CD1c-positive myeloid dendritic cell (primary cell): ENCODE measurements at regions not wholly inside any gene's neighbourhood (a gene's known extent, or its start where the extent isn't known, plus 50 kb on each side); places are given as distances from the start of the nearest gene placed in this dataset.
A peak's percentile ranks its signal among the peaks of the same experiment; 100 is the strongest.

Experiments used
- DNase-seq: peaks from one replicate; pipeline ENCODE4 v3.0.0-alpha.2; 2016; ENCODE audit errors: extremely low spot score

DNA sequence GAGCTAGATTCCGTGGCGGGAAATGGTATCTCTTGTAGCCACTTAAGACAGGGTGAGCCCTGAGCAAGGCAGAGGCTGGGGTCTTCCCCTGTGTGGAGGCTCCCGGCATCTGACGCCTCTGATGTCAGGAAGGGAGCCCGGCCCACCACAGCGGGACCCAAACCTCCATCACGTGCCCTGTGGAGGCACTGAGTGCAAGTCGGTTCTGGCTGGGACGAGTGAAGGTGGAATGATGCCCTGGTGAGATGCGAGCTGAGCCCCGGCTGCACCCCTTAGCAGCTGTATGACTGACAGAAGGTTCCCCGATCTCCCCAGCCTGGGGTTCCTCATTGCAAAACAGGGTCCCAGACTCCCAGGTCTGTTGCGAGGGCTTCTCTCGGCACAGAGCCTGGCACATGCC is 187.4 kb upstream of the TNRC6C start:
- DNase-seq: no peak

DNA sequence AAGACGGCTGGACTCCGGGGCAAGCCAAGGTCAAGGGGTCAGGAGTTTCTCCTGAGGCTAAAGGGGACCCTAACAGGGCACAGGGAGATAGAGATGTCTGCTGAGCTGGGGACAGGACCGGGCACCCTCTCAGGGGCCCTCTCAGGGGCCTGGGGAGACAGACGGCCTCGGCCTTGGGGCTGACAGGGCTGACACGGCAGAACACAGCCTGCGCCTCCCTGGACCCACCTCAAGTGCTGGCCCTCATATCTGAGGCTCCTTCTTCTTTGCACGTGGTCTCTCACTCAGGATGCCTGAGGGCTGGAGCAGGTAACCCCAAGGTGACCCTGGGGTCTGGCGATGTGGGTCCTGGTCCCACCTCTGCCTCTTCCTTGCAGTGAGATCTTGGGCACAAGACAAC is 186.9 kb upstream of the TNRC6C start:
- DNase-seq: no peak

DNA sequence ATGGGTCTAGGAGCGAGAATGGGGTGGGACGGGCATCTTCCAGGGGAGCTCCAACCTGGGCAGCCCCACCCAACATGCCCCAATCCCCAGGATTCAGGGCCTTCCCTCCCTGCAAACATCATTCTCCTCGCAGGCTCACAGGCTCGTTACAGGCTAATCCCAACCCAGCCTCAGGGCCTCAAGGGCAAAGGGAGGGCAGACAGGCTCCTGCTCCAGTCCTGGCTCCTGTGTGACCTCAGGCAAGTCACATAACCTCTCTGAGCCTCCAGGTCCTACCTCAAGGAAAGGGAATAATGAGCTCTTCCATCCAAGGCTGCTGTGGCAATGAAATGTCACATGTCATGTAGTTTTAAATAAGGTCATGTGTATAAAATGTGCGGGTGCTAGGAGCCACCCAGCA is 186.5 kb upstream of the TNRC6C start:
- no peak for DNase-seq

DNA sequence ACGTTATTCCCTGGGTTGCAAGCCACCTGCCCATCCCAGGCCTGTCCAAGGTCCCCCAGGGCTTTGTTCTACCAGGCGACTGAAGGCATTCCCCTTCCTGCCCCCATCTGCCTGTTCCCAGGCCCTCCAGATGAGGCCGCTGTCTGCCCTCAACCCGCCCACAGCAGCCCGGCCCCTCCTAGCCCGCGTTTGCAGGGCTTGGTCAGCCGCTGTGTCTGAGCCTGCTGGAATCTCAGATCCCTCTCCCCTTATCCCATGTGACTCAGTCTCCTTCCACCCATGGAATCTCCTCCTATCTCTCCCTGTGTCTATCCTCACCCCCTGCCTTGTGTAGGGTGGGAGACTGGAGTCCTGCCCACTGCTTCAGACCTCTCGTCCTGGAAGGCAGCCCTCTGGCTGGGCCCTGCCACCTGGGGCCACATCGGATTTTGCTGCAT is 186.0 kb upstream of the TNRC6C start:
- peak; percentile 72 for DNase-seq

DNA sequence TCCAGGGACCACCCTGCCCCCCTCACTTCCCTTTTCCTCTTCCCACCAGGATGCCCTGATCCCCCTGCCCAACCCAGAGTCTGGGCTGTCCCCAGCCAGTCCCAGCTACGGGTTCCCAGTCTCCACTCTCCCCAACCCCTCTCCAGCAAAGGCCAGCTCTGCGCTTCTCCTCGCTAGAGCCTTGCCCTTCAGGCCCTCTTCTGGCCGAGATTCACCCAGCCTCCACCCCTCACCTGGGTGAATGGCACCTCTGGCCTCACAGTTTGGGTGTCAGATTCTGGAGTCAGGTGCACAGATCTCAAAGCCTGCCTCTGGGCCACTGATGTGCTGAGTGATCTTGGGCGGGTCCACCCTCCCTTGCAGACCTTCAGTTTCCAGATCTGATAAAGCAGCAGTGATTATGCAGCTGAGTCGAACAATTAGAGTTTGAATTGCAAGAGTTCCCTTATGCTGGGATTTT is 185.6 kb upstream of the TNRC6C start:
- DNase-seq: no peak

DNA sequence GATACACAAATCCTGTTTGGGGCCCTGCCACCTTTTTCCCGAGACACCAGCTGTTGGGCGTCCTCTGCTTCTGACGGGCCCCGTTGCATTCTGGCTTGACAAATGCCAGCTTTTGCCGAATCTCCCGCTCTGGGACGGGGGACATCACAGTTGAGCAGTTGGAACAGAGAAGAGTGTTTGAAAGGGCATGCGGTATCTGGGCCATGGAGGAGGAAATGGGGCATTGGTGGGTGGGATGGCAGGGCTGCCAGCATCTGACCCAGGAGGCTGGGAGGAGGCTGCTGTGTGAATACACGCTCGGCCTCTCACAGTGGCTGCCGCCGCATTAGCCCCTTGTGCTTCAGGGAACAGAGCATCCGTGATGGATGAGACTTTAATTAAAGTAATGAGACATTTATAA is 184.3 kb upstream of the TNRC6C start:
- DNase-seq: no peak

DNA sequence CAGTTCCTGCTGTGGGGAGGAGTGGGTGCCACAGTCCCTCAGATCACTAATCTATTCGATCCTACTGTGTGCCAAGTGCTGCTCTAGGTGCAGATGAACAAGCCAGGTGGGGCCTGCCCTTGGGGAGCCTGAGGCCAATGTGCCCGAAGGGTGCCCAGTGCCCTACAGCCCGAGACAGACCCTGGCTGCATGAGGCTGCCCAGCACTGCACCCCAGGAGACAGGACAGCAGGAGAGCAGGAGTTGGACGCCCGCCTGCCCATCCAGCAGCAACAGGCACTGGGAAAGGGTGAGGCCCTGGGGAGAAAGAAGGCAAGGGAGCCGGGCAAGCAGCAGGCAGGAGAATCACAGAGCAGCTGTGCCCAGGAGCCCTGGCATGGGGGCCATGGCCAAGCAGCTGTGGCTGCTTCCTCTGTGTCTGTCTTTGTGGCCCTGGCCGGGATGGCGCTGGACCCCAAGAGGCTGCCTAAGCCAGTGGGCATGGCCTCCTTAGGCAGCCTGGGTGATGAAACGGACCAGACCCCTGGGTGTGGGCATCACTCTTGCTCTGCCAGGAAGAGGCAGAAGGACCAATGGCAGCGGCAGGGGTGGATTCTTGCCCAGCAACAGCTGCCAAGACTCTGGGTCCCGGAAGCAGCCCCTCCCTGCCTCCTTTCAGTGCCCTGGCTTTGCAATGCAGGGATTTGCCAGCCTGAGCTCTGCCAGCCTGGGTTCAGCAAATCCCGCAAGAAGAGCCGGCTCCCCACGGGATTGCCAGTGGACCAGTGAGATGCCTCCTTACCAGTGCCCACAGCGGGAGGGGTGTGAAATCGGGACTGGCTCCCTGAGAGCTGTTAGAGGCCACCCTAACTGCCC is 179.6 kb upstream of the TNRC6C start:
- no peak for DNase-seq

DNA sequence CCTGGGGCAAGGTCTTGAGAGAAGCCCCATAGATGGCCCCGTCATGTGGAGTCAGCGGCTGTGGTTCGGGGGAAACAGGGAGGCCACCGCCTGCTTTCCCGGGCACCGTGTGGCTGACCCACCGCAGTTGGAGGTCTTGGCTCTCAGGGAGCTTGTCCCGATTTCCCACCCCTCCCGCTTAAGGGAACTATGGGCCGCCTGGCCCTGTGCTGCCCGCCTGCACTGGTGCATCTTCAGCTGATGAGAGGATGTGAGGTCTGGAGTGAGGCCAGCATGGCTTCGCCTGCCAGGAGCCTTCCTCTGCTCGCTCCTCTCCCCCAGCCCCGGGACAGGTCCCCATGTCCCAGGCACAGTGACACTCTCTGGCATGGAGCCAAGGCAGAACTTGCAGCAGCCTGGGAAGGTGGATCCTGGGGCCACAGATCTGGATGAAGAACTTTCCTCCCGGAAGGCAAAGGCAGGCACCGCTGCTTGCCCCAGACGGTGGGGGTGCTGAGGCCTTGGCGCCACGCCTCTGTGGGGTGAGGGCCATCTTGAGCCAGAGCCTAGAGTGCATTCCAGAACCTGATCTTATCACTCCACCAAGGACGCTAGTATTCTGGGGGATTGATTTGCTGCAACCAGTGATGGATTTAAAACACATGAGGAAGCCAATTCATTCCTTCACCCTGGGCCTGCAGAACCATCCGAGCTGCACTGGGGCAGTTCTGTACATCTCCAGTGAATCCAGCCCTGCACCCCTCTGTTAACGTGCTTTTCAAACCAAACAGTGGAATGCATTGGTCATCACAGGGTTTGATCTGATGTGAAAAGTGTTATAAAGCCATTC is 178.6 kb upstream of the TNRC6C start:
- no peak for DNase-seq

DNA sequence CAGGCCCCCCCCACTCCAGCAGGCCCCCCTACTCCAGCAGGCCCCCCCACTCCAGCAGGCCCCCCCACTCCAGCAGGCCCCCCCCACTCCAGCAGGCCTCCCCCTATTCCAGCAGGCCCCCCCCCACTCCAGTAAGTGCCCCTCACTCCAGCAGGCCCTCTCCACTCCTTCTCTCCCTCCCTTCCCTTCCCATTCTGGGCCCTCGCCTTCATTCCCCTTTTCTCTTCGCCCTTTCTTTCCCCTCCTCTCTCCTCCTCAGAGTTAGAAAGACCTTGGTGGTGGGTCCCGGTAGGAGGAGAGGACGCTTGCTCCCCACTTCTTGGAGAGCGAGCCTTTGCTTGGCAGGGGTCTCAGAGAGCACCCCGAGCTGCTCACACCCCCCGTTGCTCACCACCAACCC is 177.0 kb upstream of the TNRC6C start:
- DNase-seq: no peak

DNA sequence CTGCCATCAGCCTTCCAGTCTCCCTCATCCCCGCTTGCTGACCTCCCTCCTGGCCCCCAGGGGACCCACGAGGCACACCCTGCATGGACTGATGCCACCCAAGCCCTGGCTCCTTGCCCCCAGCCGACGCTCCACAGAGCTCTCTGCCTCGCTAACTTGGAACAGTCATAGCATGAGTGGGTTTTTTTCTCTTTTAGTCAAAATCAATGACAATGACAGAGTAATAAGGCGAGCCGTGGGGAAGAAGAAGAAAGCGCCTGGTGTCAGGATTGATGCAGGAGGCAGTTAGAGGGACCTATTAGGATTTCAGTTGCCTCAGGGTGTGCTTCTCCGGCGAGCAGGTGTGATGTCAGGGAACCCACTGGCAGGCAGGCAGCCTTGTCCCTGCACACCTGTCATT is 176.3 kb upstream of the TNRC6C start:
- no peak for DNase-seq

DNA sequence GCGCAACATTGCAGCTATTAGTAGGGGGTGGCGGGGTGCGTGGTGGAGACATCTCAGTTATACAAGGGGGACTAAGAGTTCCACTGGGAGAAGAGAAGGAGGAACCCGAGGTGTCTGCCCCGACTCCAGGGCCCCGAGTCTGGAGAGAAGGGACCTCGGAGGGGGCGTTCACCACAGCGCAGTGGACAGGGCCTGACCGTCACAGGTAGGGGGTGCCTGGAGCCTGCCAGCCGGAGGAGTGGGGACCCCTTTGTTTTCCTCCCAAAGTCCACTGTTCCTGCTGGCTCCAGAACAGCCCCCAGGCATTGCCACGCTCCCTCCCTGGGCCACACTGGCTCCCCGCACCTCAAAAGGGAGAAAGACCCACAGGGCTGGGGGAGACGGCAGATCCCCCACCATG is 175.9 kb upstream of the TNRC6C start:
- DNase-seq: no peak

DNA sequence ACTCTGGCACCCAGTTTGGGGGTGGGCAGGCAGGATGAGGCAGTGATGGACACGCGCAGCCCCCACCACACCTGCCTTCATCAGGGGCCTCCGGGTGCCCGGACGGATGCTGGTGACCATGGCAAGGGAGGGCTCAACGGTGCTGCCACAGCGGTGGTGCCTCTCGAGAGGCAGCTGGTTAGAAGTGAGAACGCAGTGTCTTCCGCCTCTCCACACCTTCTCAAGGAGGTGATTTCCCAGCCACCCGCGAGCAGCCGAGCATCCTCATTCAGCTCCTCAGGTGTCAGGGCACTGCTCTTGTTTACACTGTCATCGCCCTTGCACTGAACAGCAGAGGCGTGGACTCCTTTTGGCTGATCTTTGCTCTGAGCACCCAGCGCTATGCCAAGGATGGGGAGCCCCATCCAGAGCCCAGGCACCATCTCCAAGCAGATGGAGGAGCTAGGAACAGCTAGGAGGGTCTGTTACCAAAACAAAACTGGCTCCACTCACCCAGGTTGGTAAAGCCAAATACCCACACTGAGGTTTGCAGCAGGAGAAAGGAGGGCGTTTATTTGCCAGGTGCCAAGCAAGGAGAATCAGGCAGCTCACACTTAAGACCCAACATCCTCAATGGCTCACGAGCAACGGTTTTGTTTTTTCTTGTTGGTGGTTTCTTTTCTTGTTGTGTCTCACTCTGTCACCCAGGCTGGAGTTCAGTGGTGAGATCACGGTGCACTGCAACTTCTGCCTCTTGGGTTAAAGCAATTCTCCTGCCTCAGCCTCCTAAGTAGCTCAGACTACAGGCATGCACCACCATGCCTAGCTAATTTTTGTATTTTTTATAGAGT is 174.3 kb upstream of the TNRC6C start:
- peak; percentile 17 for DNase-seq

DNA sequence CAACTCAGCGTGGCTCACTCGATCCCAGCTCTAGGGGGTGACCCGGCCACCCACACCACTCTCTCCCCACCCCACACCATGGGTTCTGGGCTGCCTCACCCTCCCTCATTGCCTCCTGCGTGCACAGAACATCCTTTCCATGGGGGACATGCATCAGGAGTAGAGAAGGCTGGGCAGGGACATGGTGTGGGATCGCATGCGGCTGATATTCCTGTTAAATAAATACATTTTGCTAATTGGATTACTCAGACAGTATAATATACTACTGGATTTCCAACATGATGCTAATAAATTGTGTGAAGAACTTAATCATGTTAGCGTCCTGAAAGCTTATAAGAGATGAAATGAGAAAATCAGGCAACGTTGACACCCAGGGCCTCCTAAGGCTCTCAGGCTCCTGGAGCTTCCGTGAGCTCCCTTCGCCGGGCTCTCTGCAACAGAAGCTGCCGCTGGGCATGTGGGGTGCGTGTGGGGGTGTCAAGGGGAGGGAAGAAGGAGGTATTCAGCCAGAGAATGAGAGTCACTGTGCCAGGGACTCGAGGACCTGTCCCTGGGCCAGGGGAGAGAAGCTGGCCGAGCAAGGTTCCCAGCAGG is 173.1 kb upstream of the TNRC6C start:
- DNase-seq: no peak

DNA sequence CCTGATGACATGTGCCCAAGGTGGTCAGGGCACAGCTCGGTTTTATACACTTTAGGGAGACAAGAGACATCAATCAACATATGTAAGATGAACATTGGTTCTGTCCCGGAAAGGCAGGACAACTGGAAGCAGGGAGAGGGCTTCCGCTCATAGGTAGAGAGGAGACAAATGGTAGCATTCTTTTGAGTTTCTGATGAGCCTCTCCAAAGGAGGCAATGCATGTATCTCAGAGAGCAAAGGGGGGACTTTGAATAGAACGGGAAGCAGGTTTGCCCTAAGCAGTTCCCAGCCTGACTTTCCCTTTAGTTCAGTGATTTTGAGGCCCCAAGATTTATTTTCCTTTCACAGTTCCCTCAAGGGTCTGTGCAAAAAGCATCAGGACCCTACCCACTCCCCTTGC is 172.4 kb upstream of the TNRC6C start:
- DNase-seq: no peak

DNA sequence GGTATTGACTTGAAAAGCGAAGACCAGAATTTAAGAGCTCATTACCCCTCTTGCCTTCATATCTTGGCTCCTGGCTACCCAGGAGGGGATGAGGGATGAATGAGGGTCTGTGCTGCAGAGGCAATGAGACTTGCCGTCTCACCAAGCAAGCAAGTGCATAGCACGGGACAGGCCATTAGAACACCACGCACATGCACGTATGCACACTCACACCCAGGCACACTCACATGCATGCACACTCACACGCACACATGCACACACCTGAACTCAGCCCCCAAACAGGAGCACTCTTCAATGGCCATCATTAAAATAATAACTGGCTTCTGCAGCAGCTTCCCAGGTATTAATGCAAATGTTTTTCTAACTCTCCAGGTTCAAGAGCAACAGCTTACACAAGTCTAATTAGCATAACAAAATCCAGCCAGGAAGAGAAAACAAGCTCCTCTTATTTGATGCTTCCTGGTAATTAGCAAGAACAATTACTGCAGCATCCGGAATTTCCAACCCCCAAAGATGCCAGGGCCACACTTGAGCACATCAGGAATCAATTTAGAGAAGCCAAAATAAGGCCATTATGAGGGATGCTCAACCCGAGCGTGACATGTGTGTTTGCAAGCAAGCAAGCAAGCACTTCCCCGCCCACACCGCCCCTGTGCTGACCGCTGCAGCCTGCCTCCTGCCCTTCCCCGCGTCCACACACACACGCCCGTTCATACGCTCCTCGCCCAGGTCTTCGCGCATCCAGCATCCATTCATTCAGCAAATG is 171.6 kb upstream of the TNRC6C start:
- no peak for DNase-seq

DNA sequence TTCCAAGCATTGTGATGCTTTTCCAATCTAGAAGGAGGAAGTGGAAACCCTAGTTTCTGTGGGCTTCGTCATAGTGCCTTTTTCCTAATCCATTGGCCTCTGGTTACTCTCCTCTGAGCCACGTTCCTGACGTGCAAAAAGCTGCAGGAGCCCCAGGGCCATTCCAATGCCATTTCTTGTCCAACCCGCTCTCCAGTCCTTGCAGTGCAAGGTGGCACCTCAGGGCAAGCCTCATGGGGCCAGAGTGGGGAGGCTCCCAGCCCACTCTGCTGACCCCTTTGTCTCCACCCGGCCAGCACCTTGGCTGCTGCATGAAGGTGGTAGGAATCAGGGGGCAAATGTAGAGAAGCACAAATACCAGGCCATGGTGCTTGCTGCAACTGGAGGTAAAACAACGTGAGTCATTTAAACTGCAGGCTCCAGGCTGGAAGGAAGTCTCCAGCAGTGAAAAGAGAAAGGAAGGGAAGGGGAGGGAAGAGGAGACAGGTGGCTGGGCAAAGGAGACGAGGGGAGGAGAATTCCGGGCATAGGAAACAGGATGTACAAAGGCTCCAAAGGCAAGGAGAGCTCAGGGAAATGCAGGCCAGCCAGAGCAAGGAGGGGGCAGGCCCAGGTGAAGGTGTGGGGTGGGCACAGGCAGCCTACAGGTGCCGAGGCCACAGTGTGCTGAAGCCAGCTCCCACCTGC is 168.2 kb upstream of the TNRC6C start:
- DNase-seq: no peak

DNA sequence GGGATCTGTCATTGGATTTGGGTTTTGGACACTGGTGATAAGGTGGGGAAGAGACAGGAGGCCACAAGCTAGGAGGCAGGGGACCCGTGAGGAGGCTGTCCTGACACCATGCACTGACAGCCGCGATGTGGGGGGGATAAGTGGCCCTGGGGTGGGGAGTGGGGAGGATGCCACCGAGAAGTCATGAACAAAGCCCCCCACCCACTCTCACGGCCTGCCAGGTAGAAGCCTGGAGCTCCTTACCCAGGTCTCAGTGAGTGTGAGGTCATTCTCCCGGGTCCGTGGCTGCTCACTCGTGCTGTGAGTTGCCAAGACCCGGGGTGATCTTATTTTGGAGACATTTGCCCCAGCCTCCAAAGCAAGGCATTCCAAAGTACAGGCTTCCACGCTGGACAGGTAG is 165.9 kb upstream of the TNRC6C start:
- no peak for DNase-seq

DNA sequence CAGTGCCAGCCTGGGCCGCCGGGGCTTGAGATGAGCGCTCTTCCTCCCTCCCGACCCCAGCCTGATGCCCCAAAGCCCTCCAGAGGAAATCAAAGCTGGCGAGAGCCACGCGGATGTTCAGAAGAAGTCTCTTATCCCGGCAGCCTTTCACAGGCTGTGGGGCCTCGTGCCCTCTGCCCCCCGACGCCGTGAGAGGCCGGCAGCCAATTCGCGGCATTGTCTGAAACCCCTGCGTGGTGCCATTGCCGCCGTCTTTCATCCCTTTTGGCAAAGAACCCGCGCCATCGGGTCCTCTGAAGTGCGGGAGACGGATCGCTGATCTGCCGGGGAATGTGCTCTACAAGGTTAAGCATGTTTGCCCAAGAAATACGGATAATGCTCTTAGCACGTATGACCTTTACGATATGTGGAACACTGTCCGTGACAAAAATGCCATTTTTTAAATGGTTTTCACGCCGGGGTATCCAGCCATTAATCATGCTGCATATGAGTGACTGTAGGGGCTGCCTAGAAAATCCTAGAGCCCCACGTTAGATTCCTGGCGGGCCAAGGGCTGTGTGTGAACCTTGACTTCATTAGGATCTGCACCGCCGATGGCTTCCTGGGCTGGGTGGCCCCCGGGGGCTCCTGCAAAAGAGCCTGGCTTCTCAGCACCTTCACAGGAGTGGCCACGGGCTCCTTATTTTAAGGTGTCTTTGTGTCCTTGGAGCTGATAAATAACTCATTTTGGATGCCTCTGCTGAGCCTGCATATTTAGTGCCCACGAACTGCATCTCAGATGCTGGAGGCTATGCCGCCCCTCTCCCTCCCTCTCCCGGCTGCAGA is 165.1 kb upstream of the TNRC6C start:
- DNase-seq: no peak

DNA sequence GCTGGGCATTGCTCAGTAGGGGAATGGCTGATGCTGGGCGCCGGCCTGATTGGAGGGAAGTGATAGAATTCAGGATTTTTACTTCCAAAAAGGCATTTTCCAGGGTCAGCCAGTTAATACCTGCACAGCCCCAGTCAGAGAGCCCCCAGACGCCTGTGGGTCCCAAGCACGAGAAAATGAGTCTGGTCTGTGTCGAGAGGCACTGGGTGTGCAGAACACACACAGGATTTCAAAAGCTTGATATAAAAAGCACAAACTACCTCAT is 164.6 kb upstream of the TNRC6C start:
- DNase-seq: no peak

DNA sequence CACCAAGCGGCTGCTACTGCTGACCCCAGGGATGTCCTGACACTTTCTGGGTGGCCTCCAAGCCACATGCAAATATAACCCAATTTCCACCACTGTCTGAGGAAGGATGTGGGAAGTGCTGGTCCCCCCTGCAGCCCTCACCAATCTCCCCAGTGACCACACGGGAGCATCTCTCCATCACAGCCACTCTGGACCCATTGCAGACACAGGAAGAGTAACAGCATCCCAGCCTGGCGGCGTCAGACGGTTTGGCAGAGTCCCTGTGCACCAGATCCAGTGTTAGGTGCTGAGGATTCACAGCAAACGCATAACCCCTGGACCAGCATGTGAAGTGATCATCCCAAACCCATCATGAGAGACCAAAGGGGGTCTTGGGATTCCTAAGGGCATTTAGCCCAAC is 163.7 kb upstream of the TNRC6C start:
- no peak for DNase-seq
